HT-29 (cell line): ENCODE measurements at regions not wholly inside any gene's neighbourhood (a gene's known extent, or its start where the extent isn't known, plus 50 kb on each side); places are given as distances from the start of the nearest gene placed in this dataset.
"Not testable (repeated sequence)": the region's sequence is repeated elsewhere in the genome, so short reads cannot be mapped to it uniquely, and the experiment has no call there.

Experiments used
- DNase-seq: peaks from one replicate; pipeline ENCODE4 v3.0.0-alpha.2; 2015; ENCODE audit warnings: low spot score

DNA sequence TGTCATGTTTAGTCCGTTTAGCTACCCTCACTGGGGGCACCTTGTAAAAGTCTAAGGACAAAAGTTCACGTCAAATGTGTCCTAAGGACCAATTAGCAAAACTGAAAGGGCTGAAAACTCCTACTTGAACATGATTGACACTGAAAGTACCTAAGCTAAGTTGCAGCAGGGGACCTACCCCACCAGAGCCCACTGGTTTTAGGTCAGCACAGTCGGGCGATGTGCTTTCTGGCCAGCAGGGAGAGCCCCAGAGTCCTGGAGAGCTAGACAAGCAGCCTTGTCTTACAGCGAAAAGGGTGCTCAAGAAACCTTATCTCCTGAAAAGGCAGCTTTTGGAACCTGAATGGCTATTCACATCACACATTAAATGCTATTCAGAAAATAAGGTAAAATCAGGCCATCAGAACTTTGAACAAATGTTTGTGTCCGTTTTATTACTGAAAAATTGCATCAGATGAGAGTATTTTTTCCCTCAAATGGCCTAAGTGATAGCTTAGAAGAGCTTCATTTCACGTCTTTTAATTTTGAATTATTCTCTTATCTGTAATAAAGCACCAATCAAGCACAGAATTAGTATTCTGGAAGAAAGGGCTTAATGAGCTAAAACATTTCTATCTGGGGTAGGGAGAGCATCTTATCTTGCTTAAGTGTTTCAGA is 52.2 kb upstream of the MKI67 start:
- peak; percentile 17 for DNase-seq

DNA sequence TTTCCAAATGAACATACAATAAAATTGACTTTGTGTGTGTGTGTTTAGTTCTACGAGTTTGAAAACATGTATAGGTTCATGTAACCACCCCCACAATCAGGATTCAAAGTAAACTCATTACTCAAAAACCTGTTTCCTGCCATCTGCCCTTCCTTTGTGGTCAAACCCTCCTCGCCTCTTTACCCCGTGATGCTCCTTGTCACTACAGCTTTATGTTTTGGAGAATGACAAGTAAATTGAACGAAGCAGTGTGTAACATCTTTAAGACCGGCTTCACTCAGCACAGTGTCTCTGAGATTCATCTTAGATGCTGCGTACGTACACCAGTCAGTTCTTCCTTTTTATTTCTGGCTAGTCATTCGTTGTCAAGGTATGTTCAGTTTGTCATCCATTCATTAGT is 54.6 kb upstream of the MKI67 start:
- DNase-seq = no peak

DNA sequence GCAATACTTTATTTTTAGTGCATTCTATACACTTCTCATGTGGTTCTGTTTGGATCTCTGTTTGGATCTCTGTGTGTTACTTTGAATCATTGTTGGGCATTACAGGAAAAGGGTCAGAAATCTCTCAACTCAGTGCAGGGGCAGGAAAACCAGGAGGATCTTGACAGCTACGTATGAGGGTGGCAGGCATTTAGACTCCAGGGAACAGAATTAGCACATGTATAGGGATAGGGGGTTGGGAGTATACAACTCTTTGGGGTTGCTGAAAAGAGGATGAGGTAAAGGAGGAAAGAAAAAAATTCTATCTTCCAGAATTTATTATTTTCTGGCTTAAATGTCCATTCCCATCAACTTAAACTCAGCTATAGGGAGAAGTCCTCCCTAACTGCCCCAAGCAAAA is 59.4 kb upstream of the MKI67 start:
- no peak for DNase-seq

DNA sequence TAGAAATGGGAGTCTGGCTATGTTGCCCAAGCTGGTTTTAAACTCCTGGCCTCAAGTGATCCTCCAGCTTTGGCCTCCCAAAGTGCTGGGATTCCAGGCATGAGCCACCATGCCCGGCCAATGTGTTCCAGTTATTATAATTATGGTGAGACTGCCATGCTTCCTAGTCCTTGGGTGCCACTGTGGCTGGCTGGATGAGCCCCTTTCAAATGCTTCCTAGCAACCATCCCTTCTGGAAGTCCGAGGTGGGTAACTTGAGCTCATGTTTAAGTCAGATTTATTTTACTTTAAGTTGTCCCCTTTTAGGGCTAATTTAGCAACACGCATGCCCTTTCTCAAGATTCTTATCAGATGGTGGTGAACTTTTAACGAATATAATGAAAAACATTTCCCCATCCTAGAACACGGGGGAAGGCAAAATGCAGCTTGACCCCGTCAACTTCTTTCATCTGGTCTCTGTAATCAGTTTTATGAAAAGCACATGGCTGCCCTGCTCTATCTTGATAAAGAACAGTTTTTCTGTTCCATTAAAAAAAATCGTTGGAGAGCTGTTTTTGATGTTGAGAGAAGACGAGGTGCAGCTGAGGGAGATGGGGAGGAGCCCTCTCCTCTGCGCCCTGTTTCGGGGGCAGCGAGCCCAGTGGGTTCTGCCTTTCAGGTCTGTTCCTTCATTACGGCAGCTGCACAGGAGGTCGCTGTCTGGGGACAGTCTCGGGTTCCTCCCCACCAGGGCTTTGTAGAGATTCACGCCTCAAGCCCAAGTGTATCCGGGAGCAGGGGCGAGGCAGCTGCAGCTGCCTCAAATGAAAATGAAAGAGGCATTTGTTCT is 61.0 kb upstream of the MKI67 start:
- DNase-seq = no peak

DNA sequence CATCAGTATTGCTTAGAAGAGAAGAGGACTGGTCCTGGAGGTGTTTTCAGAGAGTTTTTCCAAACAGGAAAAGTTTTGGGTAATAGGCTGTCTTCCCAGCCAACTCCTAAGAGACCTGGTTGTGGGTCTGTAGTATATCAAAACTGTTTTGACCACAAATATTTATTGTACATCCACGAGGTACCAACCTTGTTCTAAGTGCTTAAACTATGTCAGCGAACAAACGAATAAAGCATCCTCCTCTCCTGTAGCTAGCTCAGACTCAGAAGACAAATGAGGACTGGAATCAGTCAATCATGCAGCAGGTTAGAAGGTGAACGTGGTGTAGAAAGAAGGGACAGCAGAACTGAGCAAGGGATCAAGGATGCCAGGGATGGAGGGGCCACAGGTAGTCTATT is 61.6 kb upstream of the MKI67 start:
- DNase-seq = no peak

DNA sequence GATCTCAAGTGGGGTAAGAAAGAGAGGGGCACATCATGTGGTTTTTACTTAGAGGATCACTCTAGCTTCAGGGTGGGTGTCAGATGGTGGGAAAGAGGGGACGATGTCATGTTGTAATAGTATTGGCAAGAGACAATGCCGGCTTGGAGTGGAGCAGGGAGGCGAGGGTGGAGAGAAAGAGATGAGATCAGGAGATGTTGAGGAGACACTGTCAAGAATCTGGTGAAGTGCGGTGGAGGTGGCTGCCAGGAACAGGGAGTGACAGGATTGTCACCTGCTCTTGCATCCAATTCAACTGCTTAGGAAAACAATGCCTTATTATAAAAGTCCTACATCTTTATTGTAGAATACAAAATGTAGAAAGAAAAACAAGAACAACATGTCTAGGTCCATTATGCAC is 63.0 kb upstream of the MKI67 start:
- DNase-seq = no peak

DNA sequence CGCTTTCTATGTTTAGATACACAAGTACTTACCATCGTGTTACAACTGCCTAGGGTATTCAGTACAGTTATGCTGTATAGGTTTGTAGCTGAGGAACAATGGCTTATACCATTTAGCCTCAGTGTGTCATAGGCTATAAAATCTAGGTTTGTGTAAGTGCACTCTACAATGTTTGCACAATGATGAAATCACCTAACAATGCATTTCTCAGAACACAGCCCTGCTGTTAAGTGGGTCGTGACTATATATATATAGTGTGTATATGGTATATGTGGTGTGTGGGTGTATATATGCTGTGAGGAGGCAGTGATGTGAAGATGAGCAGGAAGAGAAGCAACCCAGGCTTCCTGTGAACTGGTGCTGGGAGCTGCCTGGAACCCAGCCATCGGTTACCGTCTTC is 65.6 kb upstream of the MKI67 start:
- DNase-seq = peak; percentile 12

DNA sequence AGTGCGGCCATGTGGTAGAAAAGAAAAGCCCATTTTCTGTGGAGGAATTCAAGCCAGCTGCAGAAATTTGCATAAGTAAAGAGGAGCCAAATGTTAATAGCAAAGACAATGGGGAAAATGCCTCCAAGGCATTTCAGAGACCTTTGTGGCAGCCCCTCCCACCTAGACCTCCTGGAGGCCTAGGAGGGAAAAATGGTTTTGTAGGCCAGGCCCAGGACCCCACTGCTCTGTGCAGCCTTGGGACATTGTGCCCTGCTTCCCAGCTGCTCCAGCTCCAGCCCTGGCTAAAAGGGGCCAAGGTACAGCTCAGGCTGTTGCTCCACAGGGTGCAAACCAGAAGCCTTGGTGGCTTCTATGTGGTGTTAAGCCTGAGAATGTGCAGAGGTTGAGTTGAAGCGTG is 75.6 kb upstream of the MKI67 start:
- not testable (repeated sequence) for DNase-seq

DNA sequence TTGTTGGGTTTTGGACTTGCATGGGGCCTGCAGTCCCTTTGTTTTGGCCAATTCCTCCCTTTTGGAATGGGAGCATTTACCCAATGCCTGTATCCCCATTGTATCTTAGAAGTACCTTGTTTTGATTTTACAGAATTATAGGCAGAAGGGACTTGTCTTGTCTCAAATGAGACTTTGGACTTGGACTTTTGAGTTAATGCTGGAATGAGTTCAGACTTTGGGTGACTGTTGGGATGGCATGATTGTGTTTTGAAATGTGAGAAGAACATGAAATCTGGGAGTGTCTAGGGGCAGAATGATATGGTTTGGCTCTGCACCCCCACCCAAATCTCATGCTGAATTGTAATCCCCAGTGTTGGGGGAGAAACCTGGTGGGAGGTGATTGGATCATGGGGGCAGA is 76.8 kb upstream of the MKI67 start:
- DNase-seq = no peak

DNA sequence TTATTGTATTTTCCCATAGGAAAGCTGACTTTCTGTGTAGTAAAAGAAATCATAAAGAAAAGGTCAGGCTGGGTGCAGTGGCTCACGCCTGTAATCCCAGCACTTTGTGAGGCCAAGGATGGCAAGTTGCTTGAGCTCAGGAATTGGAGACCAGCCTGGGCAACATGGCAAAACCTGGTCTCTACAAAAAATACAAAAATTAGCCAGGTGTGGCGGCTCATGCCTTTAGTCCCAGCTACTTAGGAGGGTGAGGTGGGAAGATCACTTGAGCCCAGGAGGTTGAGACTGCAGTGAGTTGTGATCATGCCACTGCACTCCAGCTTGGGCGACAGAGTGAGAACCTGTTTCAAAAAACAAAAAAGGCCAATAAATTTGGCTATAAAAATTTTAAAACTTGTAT is 79.4 kb upstream of the MKI67 start:
- DNase-seq = not testable (repeated sequence)

DNA sequence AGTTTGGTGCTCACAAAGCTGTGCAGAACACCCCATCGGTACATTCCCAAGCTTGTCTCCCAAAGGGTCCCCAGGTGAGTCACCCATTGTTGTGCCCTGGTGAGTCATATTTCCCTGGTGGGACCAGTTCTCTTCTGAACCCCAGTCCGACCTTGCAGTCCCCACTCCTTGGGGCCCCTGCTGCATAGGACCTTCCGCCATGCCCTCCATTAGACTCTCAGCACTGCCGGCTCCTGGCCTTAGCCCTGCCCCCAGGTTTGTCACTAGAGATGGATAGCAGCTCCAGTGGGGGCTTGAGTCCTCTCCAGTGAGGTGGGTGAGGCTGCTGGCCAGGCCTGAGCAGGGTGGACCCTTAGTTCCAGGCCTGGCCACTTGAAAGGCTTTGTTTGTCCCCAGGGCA is 80.5 kb upstream of the MKI67 start:
- no peak for DNase-seq

DNA sequence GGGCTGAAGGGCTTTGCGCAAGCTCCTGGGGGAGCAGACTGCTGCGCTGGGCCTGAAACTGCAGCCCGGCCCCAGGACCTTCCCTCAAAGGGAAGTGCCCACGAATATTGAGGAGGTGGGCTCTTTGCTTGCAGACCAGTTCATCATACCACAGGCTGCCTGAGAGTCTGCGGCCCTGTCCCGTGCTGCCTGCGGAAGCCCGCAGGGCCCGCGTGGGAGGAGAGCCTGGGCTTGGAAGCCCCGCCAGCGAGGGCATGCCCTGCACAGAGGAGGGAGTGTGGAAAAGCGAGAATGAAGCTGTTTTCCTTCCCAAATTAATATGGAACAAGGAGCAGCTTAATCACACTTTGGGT is 83.6 kb upstream of the MKI67 start:
- no peak for DNase-seq

DNA sequence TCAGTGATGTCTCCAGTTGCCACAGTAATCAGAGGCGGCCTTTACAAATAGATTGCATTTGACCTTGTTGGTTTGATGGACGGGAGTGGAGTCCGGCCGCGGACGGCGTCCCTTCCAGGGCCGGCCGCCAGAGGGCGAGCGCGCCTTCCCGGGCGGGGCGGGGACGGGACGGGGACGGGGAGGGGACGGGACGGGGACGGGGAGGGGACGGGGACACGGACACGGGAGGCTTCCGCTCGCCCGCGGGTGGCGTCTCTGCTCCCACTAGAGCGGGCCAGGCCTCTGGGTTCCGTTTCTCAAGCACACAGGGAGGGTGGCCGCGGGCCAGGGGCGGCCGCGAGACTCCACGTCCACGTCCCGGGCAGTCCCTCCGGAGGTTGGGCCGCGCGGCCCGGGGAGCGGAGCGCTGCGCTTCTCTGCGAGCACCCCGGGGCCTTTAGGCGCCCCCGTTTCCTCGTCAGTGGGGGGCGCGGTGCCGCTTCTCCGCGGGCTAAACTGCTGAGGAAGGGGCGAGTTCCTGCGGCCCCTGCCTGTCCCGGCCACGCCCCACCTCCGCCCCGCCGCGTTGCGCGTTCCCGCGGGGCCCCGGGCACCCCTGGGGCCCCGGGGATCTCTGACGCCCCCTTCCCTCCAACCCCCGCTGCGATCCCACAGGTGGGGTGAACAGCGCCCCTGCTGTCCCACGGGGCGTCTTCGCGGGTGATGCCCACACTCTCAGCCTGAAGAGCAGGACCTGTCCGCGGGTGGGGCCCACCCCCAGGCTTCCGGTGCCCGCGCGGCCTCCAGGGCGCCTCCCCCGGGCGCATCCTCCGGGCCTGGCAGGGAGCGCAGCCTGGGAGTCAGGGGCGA is 84.2 kb upstream of the MKI67 start:
- DNase-seq = peak; percentile 39

DNA sequence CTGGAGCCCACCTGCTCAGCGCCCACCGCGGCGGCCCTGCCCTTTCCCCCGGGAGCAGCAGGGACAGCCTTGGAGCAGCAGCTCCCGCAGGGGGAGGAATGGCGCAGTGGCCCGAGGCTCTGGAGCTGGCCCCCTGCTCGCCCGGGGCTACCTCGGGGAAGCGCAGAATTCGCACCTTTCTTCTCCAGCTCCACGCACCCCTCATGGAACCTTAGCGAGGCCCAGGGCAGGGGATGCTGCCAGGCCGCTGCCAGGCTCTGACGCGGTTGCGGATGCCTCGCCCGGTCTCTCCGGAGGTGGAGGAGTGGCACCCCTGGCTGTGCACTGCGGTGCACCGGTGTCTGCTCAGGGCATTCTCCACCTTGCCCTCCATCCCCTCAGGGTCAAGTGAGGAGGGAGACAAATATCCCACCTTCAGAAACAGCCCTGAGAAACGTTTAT is 84.9 kb upstream of the MKI67 start:
- no peak for DNase-seq

DNA sequence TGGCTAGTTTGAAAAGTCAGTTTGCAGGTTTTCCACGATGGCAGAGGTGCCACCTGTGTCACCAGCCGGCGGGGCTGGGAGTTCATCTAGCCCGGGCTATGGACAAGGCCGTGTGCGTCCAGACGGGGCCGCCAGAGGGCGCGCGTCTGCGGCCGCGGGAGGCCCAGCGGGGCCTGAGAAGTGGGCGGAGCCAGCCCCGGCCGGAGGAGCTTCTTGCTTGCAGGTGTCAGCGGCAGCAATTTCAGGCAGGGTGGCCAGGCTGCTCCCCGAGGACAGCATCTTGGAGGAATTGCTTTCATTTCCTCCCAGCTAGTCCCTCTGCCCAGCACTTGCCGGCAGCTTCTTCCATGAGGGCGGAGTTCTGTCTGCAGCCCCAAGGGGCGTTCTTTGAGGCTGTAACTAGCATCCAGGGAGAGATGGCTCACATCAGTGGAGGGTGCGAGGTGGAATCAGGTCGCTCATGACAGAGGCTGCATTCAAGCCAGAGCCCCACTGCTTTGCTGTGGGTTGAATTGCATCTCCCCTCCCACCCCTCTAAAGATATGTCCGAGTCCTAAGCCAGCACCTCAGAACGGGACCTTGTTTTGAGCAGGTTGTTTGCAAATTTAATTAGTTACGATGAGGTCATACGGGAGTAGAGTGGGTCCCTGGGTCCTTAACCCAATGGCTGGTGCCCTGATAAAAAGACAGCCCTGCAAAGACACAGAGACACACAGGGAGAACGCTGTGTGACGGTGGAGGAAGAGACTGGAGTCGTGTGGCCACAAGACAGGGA is 85.9 kb upstream of the MKI67 start:
- peak; percentile 91 for DNase-seq

DNA sequence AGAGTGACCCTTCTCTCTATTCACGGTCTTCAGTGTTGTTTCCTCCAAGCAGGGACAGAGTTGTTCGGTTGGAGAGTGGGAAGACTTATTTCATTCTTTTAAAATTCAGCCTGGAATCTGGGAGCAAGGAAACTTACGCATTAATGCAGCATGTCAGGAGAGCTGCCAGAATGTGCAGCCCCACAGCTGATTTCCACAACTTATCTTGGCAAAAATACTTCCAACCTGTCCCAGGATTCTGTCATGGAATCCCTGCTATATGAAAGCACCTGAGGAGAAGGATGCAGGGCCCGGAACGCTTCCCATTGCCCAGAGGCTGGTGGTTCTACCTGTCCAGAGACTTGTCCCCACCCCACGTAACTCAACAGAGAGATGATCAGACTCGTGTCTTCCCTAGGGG is 86.9 kb upstream of the MKI67 start:
- DNase-seq = no peak

DNA sequence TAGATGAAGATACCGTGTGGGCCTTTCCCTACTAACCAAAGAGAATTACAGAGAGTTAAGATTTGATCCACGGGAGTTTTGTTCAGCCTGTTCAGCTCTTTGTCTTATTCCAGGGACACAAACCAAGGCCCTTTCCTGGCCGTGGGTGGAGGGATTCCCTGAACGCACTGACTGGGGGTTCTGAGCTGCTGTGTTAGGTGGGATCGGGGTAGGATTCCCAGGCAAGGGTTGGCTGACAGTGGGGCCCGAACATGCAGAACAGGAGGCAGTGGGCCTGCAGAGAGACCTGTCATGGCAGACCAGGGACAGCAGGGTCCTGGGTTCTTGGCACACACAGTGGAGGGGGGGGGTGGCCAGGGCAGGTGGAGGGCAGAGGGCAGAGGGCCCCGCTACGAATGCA is 89.5 kb upstream of the MKI67 start:
- no peak for DNase-seq

DNA sequence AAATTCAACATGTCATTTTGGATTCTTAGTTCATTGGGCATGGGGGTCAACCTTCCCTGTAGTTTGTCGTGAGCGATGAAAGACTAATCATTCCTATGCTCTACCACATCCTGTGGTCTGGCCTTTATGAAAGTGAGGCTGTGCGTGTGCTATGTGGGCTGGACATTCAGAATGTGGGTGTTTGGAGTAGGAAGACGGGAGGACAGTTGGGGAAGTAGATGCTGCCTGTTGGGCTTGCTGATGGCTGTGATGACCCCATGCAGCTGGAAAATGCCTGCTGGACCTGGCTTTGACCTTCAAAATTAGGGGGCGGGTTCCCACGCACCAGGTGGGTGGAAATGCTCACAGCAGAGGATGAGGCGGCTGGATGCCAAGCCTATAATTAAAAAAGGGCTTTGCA is 90.9 kb upstream of the MKI67 start:
- DNase-seq = no peak

DNA sequence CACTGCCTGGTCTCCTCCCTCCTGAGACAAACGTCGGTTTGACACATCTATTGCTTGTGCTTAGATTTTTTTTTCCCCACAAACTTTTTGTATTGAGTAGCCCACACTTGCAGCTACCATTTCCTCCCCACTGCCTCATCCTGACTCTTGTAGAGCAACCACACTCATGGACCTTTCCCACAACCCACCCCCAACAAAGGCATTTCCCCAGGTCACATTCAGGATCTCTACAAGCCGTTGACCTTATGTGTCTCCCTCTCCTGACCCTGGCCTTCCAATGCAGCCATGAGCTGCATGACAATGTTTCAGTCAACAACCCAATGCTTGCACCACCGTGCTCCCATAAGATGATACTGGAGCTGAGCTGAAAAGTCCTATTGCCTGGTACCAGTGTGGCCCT is 91.9 kb upstream of the MKI67 start:
- no peak for DNase-seq

DNA sequence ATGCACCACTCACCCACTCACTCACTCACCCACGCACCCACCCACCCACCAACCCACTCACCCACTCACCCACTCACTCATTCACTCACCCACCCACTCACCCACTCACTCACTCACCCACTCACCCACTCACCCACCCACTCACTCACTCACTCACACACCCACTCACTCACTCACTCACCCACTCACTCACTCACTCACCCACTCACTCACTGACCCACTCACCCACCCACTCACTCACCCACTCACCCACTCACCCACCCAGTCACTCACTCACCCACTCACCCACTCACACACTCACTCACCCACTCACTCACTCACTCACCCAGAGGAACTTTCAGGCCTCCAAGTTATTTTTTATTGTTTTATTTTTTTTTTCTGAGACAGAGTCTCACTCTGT is 93.1 kb upstream of the MKI67 start:
- DNase-seq = no peak

DNA sequence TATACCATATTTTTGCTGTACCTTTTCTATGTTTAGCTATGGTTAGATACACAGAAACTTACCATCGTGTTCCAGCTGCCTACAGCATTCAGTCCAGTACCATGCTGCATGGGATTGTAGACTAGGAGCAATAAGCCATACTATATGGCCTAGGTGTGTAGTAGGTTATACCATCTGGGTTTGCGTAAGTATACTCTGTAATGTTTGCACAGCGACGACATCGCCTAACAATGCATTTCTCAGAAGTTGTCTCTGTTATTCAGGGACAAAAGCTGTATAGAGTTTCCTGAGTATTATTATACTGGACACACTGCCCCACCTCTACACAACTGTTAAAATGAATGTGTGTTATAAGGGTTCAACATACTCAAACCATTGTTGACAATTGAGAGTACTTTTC is 93.8 kb upstream of the MKI67 start:
- DNase-seq = no peak

DNA sequence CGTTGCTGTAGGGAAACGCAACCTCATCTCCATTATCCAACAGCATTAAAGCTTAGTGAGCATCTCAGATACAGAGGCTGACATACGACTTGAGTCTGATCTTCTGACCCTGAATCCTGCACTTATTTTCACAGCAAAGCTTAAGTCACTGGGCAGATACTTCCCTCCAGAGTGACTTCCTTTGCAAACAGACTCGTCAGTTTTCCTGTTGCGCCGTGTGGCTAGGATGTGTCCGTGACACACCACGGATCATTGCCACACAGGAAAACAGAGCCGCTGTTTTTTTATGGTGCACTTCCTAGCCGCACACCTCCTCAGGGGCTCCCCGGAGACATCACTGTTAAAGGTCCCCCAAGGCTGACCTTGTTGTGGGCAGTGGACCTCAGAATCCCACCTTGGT is 94.9 kb upstream of the MKI67 start:
- DNase-seq = no peak
